Renal cortex interstitium (tissue), 11 donors: ENCODE measurements at regions not wholly inside any gene's neighbourhood (a gene's known extent, or its start where the extent isn't known, plus 50 kb on each side); places are given as distances from the start of the nearest gene placed in this dataset.

Experiments used
- DNase-seq, 11 donors: peaks; one replicate each; pipeline ENCODE4 v3.0.0-alpha.2; 2013; ENCODE audit warnings: low read depth in 9 of 11, low spot score in 4 of 11; ENCODE audit errors: extremely low read depth in 1 of 11

- no peak for DNase-seq
Observed at GRCh38 chr15:70259640-70260508, 162.2 kb upstream of the TLE3 start.

- peak in 3 of 11 donors; percentile 72 to 75 (median 73) for DNase-seq
Observed at GRCh38 chr15:70259028-70259424, 161.3 kb upstream of the TLE3 start.

- no peak for DNase-seq
Observed at GRCh38 chr15:70258369-70259027, 160.8 kb upstream of the TLE3 start.

GRCh38 chr15:70257573-70258248 is 160.0 kb upstream of the TLE3 start:
- DNase-seq: no peak

GRCh38 chr15:70257047-70257446 is 159.3 kb upstream of the TLE3 start:
- no peak for DNase-seq

- no peak for DNase-seq
Observed at GRCh38 chr15:70254311-70254869, 156.7 kb upstream of the TLE3 start.

GRCh38 chr15:70253461-70254156 is 155.9 kb upstream of the TLE3 start:
- DNase-seq: no peak

- no peak for DNase-seq
Observed at GRCh38 chr15:70252951-70253320, 155.2 kb upstream of the TLE3 start.

GRCh38 chr15:70252056-70252950 is 154.6 kb upstream of the TLE3 start:
- no peak for DNase-seq

- no peak for DNase-seq
Observed at GRCh38 chr15:70251246-70251990, 153.7 kb upstream of the TLE3 start.

GRCh38 chr15:70250208-70251201 is 152.8 kb upstream of the TLE3 start:
- no peak for DNase-seq

- no peak for DNase-seq
Observed at GRCh38 chr15:70249616-70250015, 151.9 kb upstream of the TLE3 start.

- DNase-seq: no peak
Observed at GRCh38 chr15:70248116-70249025, 150.7 kb upstream of the TLE3 start.

- DNase-seq: no peak
Observed at GRCh38 chr15:70247281-70247680, 149.6 kb upstream of the TLE3 start.

- DNase-seq: no peak
Observed at GRCh38 chr15:70246623-70247220, 149.0 kb upstream of the TLE3 start.
